C4-2B (cell line): ENCODE measurements at regions not wholly inside any gene's neighbourhood (a gene's known extent, or its start where the extent isn't known, plus 50 kb on each side); places are given as distances from the start of the nearest gene placed in this dataset.
"Not testable (repeated sequence)": the region's sequence is repeated elsewhere in the genome, so short reads cannot be mapped to it uniquely, and the experiment has no call there.

ENCODE experiments used
- H3K27ac ChIP-seq: fragments of 450-650 bp; 2 replicates; pipeline ENCODE4 v1.5.1; 2017
- ZFX ChIP-seq: fragments of 450-650 bp; IDR thresholded peaks from 2 replicates; pipeline ENCODE4 v1.6.1; 2017
- TF ChIP-seq, protein P1 (sequence below): fragments of 450-650 bp; conservative IDR thresholded peaks from 2 replicates; pipeline ENCODE4 v1.5.1; 2017; ENCODE audit warnings: mild to moderate bottlenecking

DNA sequence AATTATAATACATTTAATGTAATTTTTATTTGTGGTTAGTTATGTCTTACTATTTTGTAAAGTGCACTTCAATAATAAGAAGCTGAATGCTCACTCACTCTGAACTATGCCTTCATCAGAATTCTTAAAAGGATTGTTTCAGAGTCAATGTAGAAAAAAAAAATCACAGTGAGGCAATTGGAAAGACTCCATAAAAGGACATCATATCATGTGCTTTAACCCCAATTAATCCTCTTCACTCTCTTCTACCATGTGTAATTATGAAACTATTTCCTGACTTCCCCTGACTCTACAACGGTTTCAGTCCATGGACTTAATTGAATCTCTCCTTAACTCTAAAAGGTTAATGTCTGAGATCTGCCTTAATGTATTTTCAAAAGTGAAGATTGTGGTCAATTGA lies 250.4 kb upstream of the ALG10 start:
- TF ChIP-seq ZFX = no peak
- TF ChIP-seq, protein P1, sequence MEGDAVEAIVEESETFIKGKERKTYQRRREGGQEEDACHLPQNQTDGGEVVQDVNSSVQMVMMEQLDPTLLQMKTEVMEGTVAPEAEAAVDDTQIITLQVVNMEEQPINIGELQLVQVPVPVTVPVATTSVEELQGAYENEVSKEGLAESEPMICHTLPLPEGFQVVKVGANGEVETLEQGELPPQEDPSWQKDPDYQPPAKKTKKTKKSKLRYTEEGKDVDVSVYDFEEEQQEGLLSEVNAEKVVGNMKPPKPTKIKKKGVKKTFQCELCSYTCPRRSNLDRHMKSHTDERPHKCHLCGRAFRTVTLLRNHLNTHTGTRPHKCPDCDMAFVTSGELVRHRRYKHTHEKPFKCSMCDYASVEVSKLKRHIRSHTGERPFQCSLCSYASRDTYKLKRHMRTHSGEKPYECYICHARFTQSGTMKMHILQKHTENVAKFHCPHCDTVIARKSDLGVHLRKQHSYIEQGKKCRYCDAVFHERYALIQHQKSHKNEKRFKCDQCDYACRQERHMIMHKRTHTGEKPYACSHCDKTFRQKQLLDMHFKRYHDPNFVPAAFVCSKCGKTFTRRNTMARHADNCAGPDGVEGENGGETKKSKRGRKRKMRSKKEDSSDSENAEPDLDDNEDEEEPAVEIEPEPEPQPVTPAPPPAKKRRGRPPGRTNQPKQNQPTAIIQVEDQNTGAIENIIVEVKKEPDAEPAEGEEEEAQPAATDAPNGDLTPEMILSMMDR = no peak
- H3K27ac ChIP-seq = no peak overlapping the region

DNA sequence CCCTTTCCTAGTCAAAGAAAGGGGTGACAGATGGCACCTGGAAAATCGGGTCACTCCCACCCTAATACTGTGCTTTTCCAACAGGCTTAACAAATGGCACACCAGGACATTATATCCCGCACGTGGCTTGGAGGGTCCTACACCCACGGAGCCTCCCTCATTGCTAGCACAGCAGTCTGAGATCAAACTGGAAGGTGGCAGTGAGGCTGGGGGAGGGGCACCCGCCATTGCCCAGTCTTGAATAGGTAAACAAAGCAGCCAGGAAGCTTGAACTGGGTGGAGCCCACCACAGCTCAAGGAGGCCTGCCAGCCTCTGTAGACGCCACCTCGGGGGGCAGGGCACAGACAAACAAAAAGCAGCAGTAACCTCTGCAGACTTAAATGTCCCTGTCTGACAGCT lies 249.2 kb upstream of the ALG10 start:
- not testable (repeated sequence) for H3K27ac ChIP-seq

DNA sequence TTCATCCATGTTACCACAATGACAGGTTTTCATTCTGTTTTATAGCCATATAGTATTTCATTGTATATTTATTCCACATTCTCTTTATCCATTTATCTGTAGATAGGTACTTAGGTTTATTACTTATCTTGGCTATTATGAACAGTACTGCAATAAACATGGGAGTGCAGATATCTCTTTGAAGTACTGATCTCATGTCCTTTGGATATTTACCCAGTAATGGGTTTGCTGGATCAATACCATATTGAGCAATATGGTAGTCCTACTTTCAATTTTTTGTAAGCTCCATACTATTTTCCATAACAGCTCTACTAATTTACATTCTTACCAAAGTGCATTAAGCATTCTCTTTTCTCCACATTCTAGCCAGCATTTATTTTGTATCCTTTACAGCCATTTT lies 235.8 kb upstream of the ALG10 start:
- TF ChIP-seq ZFX = no peak
- TF ChIP-seq, protein P1 = no peak
- no peak overlapping the region for H3K27ac ChIP-seq

DNA sequence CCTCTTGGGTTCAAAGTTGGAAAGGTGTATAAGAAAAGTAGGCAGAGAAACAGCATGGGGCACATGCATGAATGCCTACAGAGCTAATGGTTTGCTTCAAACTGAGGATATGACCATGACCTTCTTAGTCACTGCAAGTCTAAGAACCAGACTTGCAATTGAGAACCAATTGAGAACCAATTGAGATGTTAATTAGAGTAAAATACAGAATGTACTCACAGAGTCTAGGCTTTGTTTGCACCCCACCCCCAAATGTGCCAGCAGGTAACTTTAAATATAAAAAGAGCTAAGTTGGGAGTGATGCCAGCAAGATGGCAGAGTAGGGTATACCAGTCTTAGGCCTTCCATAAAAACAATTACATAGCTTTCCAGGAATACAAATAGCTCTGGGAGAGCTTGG lies 227.3 kb upstream of the ALG10 start:
- no peak for TF ChIP-seq ZFX
- TF ChIP-seq, protein P1 = no peak
- H3K27ac ChIP-seq = no peak overlapping the region

DNA sequence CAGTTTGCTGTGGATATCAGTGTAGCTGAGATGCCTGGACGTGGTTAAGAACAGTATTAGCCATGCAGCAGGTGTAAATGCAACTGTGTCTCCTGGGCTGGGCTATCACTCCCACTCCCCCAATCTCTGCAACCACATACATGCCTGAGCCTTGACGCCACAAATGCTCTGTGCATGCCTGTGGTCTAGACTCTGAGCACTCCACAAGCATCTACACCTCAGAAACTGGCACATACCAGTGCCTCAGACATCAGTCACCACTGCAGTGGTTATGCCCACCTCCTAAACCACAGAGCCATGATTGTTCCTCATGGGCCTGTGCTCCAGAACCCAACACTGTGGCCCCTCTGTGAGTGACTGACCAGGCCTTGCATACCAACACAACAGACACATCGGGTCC lies 226.8 kb upstream of the ALG10 start:
- H3K27ac ChIP-seq = no peak overlapping the region
- TF ChIP-seq, protein P1 = no peak
- TF ChIP-seq ZFX = no peak

DNA sequence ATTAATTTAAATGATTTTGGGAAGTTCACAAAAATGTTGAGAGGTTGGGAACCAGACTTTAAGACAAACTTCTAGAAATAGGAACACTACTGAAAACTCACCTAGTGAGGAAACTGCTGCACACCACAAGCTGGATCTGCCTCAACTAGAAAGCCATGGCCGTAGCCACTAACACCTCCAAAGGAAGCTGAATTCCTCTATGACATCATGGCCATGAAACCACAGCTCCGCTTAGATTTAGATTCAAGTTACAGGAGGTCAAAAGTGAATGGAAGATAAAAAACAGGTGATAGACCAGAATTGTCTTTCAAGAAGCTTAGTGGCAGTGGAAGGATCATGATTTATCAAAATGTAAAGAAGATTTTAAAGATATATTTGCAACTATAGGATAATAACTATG lies 208.8 kb upstream of the ALG10 start:
- TF ChIP-seq, protein P1 = no peak
- TF ChIP-seq ZFX = no peak
- no peak overlapping the region for H3K27ac ChIP-seq

DNA sequence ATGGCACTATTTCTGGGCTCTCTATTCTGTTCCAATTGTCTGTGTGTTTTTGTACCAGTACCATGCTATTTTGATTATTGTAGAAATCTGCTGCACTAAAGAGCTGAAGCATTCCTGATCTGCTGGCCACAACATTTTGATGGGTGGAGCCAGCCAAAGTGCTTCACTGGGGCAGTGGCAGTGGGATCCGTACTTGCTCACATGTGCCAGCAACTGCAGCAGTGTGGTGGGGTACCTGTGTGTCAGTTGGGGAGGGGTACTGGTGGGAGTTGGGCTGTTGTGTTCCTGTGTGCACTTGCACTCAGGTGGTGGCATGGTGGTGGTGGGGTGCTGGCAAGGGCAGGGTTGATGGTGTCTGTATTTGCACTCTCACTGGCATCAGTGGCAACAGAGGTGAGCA lies 204.6 kb upstream of the ALG10 start:
- no peak for TF ChIP-seq ZFX
- TF ChIP-seq, protein P1 = no peak
- no peak overlapping the region for H3K27ac ChIP-seq

DNA sequence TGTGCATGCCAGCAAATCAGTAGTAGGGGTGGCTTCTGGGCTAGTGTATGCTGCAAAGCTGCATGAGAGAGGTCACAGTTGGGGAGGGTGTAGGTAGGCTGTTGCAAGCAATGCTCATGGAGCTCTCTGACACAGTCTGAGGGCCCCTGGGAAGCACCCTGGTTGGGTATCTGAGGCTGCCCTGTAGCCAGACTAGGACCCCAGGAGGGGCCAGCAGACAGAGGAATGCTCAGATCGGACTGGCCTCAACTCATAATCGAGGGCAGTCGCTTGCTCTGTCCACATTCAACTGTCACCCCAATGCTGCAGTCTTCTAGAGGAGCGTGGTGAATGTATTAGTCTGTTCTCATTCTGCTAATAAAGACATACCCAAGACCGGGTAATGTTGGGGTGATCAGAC lies 204.0 kb upstream of the ALG10 start:
- H3K27ac ChIP-seq = no peak overlapping the region
- TF ChIP-seq ZFX = no peak
- TF ChIP-seq, protein P1 = no peak
